ENCODE measurements at regions not wholly inside any gene's neighbourhood (a gene's known extent, or its start where the extent isn't known, plus 50 kb on each side); places are given as distances from the start of the nearest gene placed in this dataset.

GRCh38 chr13:54628383-54628782 lies 1599.8 kb downstream of the OLFM4 start (continued):
- no peak for TF ChIP-seq PRDM10 (tag by site-specific recombination; IDR thresholded peaks at IDR 0.05)
- no peak for TF ChIP-seq ZNF701 (tag by site-specific recombination; IDR thresholded peaks at IDR 0.05)
- TF ChIP-seq FEZF1 (tag by site-specific recombination; IDR thresholded peaks at IDR 0.05) = no peak
- no peak for TF ChIP-seq ZNF18 (tag by site-specific recombination; IDR thresholded peaks at IDR 0.05)
- no peak for TF ChIP-seq ZNF544 (tag by site-specific recombination; IDR thresholded peaks at IDR 0.05)
- TF ChIP-seq ZNF629 (tag by site-specific recombination; IDR thresholded peaks at IDR 0.05) = peak; percentile 66
- peak; percentile 37 for TF ChIP-seq ZIC2 (tag by site-specific recombination; IDR thresholded peaks at IDR 0.05)
- TF ChIP-seq ZSCAN23 (tag by site-specific recombination; IDR thresholded peaks at IDR 0.05) = no peak
- 0 out of 2 replicates have a peak, but pooled peaks have one; percentile 18 for TF ChIP-seq ATF2 (tag by site-specific recombination; IDR thresholded peaks at IDR 0.05; ENCODE audit: low read depth)
- peak; percentile 80 for TF ChIP-seq PRDM6 (tag by site-specific recombination; IDR thresholded peaks at IDR 0.05)
- no peak for TF ChIP-seq TRIM28 (IDR thresholded peaks at IDR 0.05; ENCODE audit: borderline replicate concordance, low read length)
- TF ChIP-seq ZNF211 (tag by site-specific recombination; IDR thresholded peaks at IDR 0.05; ENCODE audit: low read depth) = no peak
- no peak for TF ChIP-seq ZNF404 (tag by site-specific recombination; IDR thresholded peaks at IDR 0.05)
- TF ChIP-seq ZNF174 (tag by site-specific recombination; IDR thresholded peaks at IDR 0.05) = no peak
- no peak for TF ChIP-seq ZNF274 (IDR thresholded peaks at IDR 0.05; ENCODE audit: low read length)
- TF ChIP-seq ZNF274 (tag by site-specific recombination; IDR thresholded peaks at IDR 0.05; ENCODE audit: borderline replicate concordance) = no peak
- 0 out of 2 replicates have a peak, but pooled peaks have one; percentile 58 for TF ChIP-seq INSM2 (tag by site-specific recombination; IDR thresholded peaks at IDR 0.05)
- TF ChIP-seq YY1 (tag by site-specific recombination; IDR thresholded peaks at IDR 0.05) = peak; percentile 44; the same call in 1 of the 2 replicates
- TF ChIP-seq ZNF639 (tag by site-specific recombination; IDR thresholded peaks at IDR 0.05) = no peak
- TF ChIP-seq SCRT2 (tag by site-specific recombination; IDR thresholded peaks at IDR 0.05) = peak; percentile 19; the same call in 1 of the 2 replicates
- no peak for TF ChIP-seq ZNF658 (tag by site-specific recombination; IDR thresholded peaks at IDR 0.05)
- TF ChIP-seq ZSCAN16 (tag by site-specific recombination; IDR thresholded peaks at IDR 0.05) = 0 out of 2 replicates have a peak, but pooled peaks have one; percentile 52
- TF ChIP-seq ZNF23 (tag by site-specific recombination; IDR thresholded peaks at IDR 0.05; ENCODE audit: borderline replicate concordance) = no peak
- no peak for TF ChIP-seq ZNF121 (tag by site-specific recombination; IDR thresholded peaks at IDR 0.05)
- no peak for TF ChIP-seq PBX3 (CRISPR knock-in tag; IDR thresholded peaks at IDR 0.05)
- no peak for TF ChIP-seq ZSCAN18 (tag by site-specific recombination; IDR thresholded peaks at IDR 0.05)
- TF ChIP-seq GLI2 (tag by site-specific recombination; IDR thresholded peaks at IDR 0.05; ENCODE audit: borderline replicate concordance, low read depth) = 0 out of 2 replicates have a peak, but pooled peaks have one; percentile 23
